GM18502 (cell line): ENCODE measurements at regions not wholly inside any gene's neighbourhood (a gene's known extent, or its start where the extent isn't known, plus 50 kb on each side); places are given as distances from the start of the nearest gene placed in this dataset.

ENCODE experiments used
- ATAC-seq: cut with Tn5 transposase; IDR thresholded peaks from one replicate; pipeline ENCODE4 v1.9.1; 2021; ENCODE audit warnings: mild to moderate bottlenecking; ENCODE audit not compliant: unreplicated experiment, poor library complexity

- no peak for ATAC-seq
These were observed 240.5 kb upstream of the HES1 start for GRCh38 chr3:193895409-193895808.

DNA sequence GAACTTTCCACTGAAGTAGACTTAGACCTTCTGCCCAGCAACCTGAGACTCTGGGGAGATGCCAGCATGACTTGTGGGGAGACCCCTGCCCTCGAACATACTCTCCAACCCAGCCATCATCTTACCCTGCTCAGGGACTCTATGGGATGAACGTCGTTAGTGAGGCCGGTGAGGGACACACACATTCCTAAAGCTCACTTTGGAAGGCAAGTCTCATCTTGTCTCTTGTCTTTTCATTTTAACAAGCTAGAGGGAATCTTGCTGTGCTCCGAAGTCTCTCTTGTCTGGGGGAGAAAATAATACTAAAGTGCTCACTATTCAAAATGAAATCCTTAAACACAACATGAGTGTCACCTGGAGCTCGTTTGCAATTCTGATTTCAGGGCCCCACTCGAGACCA, 239.5 kb upstream of the HES1 start:
- ATAC-seq = no peak

GRCh38 chr3:193897288-193897687, 238.7 kb upstream of the HES1 start:
- no peak for ATAC-seq

DNA sequence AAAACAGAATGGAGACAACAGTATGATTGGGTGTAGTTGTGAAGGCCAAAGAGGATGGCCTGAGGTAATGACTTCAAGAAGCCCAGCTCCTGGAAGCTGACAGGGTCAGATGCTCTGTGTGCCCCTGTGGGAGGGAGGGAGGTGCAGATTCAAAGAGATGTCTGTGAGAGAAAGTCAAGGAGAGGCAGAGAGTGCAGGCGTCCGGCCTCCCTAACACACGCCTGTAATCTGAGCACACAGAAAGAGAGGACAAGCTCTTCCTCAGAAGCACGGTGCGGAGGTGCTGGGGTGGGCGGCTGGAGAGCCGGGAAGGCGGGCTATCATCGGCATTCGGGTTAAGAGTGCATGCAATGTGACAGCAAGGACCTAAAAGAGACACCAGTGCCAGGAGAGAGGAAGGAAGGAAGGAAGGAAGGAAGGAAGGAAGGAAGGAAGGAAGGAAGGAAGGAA, 238.2 kb upstream of the HES1 start:
- no peak for ATAC-seq

GRCh38 chr3:193899001-193899400, 236.9 kb upstream of the HES1 start:
- ATAC-seq = no peak

DNA sequence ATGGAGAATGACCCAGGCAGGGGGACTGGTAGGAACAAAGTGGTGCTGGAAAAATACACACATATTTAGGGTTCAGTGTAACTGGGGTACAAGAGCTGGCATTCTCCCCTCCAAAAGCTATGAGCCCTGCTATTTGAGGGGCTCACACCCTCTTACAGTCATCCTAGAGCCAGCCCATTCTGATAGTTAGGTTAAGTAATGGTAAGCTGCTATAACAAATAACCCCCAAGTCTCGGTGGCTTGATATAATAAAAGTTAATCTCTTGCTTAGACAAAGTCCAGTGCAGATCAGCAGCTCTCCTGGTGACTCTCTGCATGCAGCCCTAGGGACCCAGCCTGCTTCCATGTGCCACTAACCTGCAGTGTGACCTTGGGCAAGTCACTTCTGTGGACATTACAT, 234.9 kb upstream of the HES1 start:
- ATAC-seq = no peak

- ATAC-seq = no peak
These were observed 233.1 kb upstream of the HES1 start for GRCh38 chr3:193902607-193903511.

DNA sequence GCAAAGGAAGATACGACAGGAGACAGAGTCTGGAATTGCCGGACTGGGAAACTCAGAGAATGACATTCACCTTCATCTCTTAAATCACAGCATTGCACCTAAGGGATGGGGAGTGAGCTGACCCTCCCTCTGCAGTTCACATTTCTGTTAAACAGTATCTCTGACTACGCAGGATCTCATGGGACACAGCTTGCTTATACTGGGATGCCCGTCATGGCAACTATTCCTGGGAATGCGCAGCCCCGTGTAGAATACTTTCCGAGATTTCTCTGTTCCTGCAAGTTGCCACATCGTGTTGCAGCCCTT, 232.5 kb upstream of the HES1 start:
- ATAC-seq = no peak

DNA sequence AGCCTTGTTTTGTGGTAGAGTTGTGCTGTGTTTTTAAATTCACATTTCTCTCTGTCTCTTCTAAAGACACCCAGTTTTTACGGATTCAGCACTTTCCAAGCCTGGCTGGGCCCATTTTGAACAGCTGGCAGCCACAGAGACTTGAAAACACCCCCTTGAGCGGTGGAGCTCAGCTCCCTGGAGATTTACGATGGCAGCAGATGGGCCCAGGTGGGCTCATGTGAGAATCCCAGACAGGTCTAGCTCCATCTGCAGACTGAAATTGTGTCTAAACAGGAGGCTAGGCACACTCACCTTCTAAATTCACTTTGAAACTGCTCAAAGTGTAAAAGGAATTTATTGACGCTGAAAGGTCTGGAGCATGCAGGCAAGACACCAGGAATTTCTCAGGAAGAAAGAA, 232.0 kb upstream of the HES1 start:
- no peak for ATAC-seq

GRCh38 chr3:193905541-193906396, 230.2 kb upstream of the HES1 start:
- ATAC-seq = no peak

GRCh38 chr3:193906849-193907410, 229.0 kb upstream of the HES1 start:
- ATAC-seq = no peak

DNA sequence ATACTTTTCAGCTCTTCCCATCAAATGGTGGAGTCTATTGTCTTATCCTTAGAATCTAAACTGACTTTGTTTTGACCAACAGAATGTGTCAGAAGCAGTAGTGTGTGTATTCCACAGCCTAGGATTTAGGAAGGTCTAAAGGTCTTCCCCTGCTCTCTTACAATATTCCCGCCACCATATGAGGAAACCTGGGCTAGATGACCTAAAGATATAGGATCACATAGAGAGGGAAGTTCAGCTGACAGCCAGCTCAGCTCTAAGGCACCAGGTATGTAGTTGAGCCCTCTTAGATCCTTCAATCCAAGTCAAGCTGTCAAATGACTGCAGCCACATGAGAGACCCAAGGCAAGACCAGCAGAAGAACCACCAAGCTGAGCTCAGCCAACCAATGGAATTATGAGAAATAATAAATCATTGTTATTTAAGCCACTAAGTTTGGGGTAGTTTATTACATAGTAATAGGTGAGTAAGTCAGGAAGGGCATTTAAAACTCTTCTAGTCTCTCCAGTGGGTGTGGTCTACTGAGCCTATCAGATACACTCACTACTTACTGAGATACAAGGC, 227.7 kb upstream of the HES1 start:
- no peak for ATAC-seq

DNA sequence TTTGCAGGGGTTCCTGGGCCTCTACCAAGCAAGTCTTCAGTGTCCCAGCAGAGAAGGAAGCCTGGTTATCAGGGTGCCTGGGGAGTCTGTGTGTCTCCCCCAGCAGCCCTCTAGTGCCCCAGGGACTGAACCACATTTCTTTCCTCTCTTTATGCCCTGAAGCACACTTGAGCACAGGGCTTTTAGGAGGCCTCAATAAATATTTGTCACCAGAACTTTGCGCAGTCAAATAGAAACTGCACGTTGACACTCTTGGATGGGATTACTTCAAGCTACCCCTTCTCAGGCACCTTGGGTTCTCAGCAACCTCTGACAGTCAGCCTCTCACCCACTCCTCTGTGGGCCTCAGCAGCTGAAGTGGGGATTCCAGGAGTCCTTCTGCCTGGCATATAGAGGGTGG, 226.6 kb upstream of the HES1 start:
- no peak for ATAC-seq

GRCh38 chr3:193910310-193910709, 225.6 kb upstream of the HES1 start:
- ATAC-seq = no peak

- ATAC-seq = no peak
These were observed 224.8 kb upstream of the HES1 start for GRCh38 chr3:193910886-193911738.

GRCh38 chr3:193911784-193912340, 224.1 kb upstream of the HES1 start:
- no peak for ATAC-seq

DNA sequence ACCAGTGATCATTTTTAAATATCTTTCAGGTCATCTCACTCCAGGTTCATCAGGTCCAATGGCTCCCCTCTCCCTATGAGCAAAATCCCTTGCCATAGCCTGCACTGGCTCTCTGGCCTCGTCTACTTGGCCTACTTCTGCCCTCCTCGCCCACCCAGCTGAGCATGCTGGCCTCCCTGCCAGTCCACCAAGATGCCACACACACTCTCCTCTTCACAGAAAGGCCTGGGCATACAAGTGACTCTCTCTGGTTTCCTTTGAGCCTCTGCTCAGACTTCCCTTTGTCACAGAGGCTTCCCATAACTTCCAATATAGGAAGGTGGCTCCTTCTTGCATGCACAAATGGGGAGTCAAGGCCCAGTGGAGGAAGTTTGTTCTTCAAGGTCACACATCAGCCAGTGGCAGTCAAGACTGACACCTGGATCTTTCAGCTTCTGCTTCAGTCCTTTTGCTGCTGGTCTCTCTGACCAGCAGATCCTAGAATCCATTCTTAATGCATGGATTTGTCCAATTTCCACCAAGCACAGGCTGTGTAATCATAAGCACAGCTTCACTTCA, 223.2 kb upstream of the HES1 start:
- no peak for ATAC-seq

- ATAC-seq = no peak
These were observed 221.3 kb upstream of the HES1 start for GRCh38 chr3:193914602-193915001.

- no peak for ATAC-seq
These were observed 220.8 kb upstream of the HES1 start for GRCh38 chr3:193915099-193915498.
